HG02884 (cell line): ENCODE measurements at regions not wholly inside any gene's neighbourhood (a gene's known extent, or its start where the extent isn't known, plus 50 kb on each side); places are given as distances from the start of the nearest gene placed in this dataset.

Experiments
- ATAC-seq: cut with Tn5 transposase; IDR thresholded peaks from one replicate; pipeline ENCODE4 v1.9.1; 2021; ENCODE audit warnings: mild to moderate bottlenecking, moderate library complexity; ENCODE audit not compliant: unreplicated experiment

DNA sequence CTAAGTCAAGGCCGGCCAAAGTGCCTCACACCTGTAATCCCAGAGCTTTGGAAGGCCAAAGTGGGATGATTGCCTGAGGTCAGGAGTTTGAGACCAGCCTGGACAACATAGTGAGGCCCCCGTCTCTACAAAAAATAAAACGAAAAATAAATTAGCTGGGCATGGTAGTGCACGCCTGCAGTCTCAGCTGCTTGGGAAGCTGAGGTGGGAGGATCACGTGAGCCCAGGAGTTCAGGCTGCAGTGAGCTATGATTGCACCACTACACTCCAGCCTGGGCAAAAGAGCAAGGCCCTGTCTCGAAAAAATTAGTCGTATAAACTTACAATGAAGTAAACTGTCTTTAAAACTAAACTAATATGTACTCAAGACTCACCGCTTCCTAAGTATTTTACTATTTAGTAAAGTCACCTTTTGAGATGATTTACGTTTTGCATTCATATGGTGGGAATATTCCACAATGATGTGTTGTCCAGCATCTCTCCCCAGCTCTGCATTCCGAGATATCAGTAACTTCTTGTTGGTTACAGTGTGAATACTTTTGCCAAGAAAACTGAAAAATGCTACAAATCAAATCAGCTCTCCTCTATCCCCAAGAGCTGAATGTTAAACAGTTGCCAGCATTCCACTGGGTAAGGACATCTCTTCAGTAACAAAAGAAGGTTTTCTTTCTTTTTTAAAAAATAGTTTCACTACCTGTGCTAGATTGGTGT lies 84.9 kb upstream of the C21orf91 start:
- no peak for ATAC-seq

DNA sequence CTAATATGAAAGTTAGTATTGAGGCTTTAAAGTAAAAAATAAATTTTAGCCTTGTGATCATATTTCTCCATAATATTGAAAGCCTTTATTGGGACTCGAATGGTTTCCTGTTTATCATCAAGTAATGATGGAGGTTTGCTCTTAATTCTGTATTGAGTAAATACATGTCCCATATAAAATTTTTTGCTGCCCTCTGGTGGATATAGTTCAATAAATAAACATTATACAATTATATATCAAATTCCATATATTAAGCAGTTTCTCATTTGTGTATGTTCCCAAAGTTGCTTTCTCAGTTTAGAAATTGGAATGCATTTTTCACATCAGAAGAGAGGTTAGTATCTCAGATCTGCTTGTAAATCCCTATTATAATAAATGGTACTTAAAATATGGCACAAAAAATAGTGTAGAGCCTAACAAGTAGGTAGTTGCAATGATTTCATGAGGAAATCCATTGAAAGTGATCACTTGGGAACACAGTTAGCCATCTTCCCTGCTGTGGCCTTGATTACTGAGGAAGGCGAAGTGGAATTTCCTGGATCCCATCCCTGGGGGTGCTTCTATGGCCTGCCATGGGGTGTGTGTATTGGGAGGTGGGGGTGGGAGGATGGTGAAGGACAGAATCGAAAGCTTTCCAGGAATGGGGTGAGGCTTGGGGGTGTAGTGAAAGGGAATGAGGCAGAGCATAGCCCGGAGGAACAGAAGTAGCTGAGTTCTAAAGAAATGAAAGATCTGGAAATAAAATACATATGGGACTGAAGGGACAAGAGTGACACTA lies 84.1 kb upstream of the C21orf91 start:
- no peak for ATAC-seq

DNA sequence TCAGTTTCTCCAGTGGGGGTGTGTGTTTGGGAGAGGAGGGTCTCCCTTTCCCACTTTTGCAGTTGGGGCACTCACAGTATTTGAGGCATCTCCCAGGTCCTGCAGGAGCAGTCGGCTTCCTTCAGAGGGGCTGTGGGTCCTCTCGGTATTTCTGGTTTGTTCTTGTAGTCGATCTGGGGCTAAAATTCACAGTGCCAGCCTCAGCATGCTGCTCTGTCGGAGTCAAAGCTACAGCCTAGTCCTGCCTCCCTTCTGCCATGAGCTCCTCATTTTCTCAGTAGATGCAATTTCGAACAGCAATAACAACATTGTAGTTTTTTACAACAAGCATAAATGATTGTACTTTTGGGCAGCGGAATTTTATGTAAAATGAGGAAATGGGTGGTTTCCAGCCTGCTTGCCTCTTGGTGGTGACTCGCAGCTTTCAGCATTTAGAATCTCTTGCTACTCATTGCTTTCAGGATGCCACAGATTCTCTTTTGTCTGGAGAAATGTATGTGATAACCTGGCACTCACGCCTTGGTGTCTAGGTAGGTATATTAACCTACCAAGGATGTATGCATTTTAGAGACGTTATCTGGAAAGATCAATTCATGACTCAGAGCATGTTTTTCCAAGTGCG lies 82.4 kb upstream of the C21orf91 start:
- ATAC-seq, result no peak

DNA sequence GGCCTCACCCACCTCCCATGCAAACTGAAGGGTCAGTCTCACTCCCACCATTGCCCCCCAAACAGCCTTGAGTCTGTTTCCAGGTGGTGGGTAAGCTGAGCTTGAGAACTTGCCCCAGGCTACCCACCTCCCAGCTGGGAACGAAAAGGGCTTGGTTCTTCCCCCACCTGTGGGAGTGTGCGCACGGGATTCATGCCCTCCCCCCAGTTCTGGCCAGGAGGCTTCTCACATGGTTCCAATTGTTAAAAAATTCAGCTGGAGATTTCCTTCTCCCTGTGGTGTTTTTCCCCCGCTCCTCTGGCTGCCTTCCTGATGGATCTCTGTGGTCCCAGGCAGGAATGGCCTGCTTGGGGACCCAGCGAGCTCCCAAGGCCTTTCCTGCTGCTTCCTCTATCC lies 81.8 kb upstream of the C21orf91 start:
- ATAC-seq, result no peak

DNA sequence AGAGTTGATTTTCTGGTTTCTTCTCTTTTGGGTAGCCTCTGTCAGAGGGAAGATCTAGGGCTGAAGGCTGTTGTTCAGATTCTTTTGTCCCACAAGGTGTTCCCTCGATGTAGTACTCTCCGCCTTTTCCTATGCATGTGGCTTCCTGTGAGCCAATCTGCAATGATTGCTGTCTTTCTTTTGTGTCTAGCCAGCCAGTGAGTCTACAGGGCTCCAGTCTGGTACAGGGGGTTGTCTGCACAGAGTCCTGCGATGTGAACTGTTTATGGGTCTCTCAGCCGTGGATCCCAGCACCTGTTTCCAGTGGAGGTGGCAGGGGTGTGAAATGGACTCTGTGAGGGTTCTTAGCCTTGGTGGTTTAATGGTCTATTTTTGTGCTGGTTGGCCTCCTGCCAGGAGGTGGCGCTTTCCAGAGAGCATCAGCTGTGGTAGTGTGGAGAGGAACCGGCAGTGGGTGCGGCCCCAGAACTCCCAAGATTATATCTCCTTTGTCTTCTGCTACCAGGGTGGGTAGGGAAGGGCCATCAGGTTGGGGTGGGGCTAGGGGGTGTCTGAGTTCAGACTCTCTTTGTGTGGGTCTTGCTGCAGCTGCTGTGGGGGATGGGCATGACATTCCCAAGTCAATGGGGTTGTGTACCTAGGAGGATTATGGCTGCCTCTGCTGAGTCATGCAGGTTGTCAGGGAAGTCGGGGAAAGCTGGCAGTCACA lies 81.3 kb upstream of the C21orf91 start:
- no peak for ATAC-seq

DNA sequence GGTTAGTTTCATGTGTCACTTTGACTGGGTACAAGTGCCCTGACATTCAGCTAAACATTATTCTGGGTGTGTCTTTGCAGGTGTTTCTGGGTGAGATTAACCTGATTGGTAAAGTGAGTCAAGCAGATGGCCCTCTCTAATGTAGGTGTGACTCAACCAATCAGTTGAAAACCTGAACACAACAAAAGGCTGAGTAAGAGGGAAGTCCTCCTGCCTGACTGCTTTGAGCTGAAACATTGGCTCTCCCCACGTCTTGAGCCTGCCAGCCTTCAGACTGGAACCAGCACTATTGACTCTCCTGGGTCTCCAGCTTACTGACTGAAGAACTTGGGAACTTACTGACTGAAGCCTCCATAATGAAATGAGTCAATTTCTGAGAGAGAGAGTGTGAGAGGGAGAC lies 70.0 kb upstream of the C21orf91 start:
- no peak for ATAC-seq

DNA sequence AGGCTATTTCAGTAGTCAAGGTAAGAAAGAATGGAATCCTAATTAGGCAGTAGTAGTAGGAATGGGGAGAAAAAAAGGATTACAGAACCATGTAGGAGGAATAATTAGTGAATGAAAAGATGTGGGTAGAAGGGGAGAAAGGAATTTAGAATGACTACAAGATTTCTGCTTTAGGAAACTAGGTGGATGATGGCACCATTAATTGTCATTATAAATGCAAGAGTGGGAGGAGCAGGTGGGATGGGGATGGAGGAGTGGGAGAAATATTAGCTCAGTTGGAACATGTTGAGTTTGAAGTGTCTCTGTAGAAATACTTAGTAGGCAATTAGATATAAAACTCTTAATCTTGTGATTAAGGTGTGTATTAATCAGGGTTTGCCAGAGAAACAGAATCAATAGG lies 50.0 kb upstream of the C21orf91 start:
- no peak for ATAC-seq
